BJ (cell line): ENCODE measurements at regions not wholly inside any gene's neighbourhood (a gene's known extent, or its start where the extent isn't known, plus 50 kb on each side); places are given as distances from the start of the nearest gene placed in this dataset.

Source experiments
- CTCF ChIA-PET: fragments of 350-600 bp; formaldehyde crosslinking; extraction: SDS; loops from one replicate; lab custom pipeline; 2021; ENCODE audit warnings: antibody characterized with exemption, inconsistent platforms; lab: Yijun Ruan, JAX
- POLR2A ChIA-PET: fragments of 300-600 bp; sonication (Branson Sonifier 250); formaldehyde crosslinking; extraction: SDS; loops from one replicate; lab custom pipeline; 2021; ENCODE audit warnings: antibody characterized with exemption; lab: Charles Lee
- DNase-seq: peaks from one replicate; pipeline ENCODE4 v3.0.0-alpha.2; 2011; ENCODE audit warnings: low read depth
- H3K27me3 ChIP-seq: 2 replicates; pipeline ENCODE4 v1.6.0; 2011; ENCODE audit warnings: low read length; ENCODE audit not compliant: control insufficient read depth, insufficient read depth
- H3K36me3 ChIP-seq: 2 replicates; pipeline ENCODE4 v1.5.1; 2011; ENCODE audit warnings: low read length; ENCODE audit not compliant: control insufficient read depth, insufficient read depth
- H3K4me3 ChIP-seq: 2 replicates; pipeline ENCODE4 v1.5.1; 2011; ENCODE audit warnings: low read depth, mild to moderate bottlenecking, control low read depth, low read length
- CTCF ChIP-seq: IDR thresholded peaks from 2 replicates; pipeline ENCODE4 v1.5.1; 2011; ENCODE audit warnings: low read depth, mild to moderate bottlenecking, control low read depth, inconsistent platforms, low read length, moderate library complexity; ENCODE audit not compliant: insufficient read depth

- DNase-seq = peak; percentile 52
- ChIA-PET CTCF (no interaction called here), POLR2A (no interaction called here)
- H3K27me3 ChIP-seq = no peaks in the 10 kb centered on the region
- TF ChIP-seq CTCF = no peak
- no peak overlapping the region for H3K4me3 ChIP-seq
- H3K36me3 ChIP-seq = no peaks in the 10 kb centered on the region
Measured at GRCh38 chr10:108454793-108455192, 1290.3 kb upstream of the SORCS1 start.

- TF ChIP-seq CTCF = no peak
- ChIA-PET CTCF (no interaction called here), POLR2A (no interaction called here)
- Histone ChIP-seq H3K36me3 (no peaks in the 10 kb centered on the region), H3K27me3 (no peaks in the 10 kb centered on the region), H3K4me3 (no peak overlapping the region)
- DNase-seq = no peak
Measured at GRCh38 chr10:108454224-108454623, 1289.7 kb upstream of the SORCS1 start.

GRCh38 chr10:108453166-108453565 is 1288.7 kb upstream of the SORCS1 start:
- ChIA-PET POLR2A (no interaction called here), CTCF (no interaction called here)
- no peak for DNase-seq
- H3K27me3 ChIP-seq = no peaks in the 10 kb centered on the region
- H3K4me3 ChIP-seq = no peak overlapping the region
- H3K36me3 ChIP-seq = no peaks in the 10 kb centered on the region
- no peak for TF ChIP-seq CTCF

DNA sequence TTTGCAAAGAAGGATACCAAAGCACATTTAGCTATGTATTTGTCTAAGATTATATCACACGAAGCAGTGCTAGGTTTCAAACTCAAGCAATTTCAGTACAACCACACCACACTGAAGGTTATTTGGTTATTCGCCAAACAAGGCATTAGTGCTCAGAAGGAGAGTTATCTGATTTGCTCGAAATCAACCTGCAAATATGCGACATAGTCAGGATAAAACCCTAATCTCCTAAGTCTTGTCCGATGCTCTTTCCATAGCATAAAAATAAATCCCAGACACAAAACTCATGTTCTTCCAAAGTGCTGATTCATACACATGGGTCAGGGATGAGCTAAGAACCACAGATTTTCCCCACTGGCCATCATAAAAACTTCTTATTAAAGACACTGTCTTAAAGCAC is 1288.0 kb upstream of the SORCS1 start:
- no peaks in the 10 kb centered on the region for H3K27me3 ChIP-seq
- TF ChIP-seq CTCF = no peak
- DNase-seq = no peak
- H3K4me3 ChIP-seq = no peak overlapping the region
- no peaks in the 10 kb centered on the region for H3K36me3 ChIP-seq
- CTCF ChIA-PET = no interaction called here
- POLR2A ChIA-PET = no interaction called here

DNA sequence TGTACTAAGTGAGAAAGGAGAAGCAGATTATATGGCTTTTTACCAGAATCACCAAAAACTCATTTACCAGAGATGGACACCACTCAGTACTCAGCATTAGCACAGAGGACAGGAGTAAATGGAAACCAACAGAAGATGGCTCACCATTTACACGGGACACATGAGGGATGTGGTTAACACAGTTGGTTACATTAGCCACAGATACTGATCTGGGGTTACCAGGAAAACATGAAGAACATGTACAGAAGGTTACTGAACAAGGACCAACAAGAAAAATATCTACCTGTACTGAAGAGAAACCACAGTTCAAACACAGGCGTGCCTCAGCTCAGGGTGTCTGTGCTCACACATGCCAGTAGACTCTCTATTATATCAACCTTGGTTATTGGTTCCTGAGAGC is 1285.8 kb upstream of the SORCS1 start:
- CTCF ChIA-PET = interaction anchor here (1.7 kb wide), 1 partner anchor 93 kb away, joined by 3 read pairs; no protein-coding TSS in a partner anchor
- DNase-seq = no peak
- no peak overlapping the region for H3K4me3 ChIP-seq
- H3K27me3 ChIP-seq = no peaks in the 10 kb centered on the region
- H3K36me3 ChIP-seq = no peaks in the 10 kb centered on the region
- TF ChIP-seq CTCF = no peak
- POLR2A ChIA-PET = no interaction called here
